ENCODE measurements at regions not wholly inside any gene's neighbourhood (a gene's known extent, or its start where the extent isn't known, plus 50 kb on each side); places are given as distances from the start of the nearest gene placed in this dataset.

- no peak for DNase-seq (ENCODE audit: extremely low spot score)
- POLR2A ChIA-PET: no interaction called here
- CTCF ChIA-PET: interaction anchor here (1.2 kb wide), 1 partner anchor 10 kb away, joined by 3 read pairs; no protein-coding TSS in a partner anchor
- no peak for TF ChIP-seq CTCF (IDR thresholded peaks at IDR 0.05; ENCODE audit: control extremely low read depth, extremely low read depth, low read depth, missing control alignments)
Observed at GRCh38 chr2:103734911-103735310, 973.1 kb downstream of the TMEM182 start.

GRCh38 chr2:103738108-103738507 is 976.3 kb downstream of the TMEM182 start:
- POLR2A ChIA-PET: no interaction called here
- no peak for DNase-seq (ENCODE audit: extremely low spot score)
- no peak for TF ChIP-seq CTCF (IDR thresholded peaks at IDR 0.05; ENCODE audit: control extremely low read depth, extremely low read depth, low read depth, missing control alignments)
- CTCF ChIA-PET: no interaction called here

GRCh38 chr2:103738606-103739005 is 976.8 kb downstream of the TMEM182 start:
- DNase-seq (ENCODE audit: extremely low spot score): no peak
- no peak for TF ChIP-seq CTCF (IDR thresholded peaks at IDR 0.05; ENCODE audit: control extremely low read depth, extremely low read depth, low read depth, missing control alignments)
- POLR2A ChIA-PET: no interaction called here
- CTCF ChIA-PET: no interaction called here

- no peak for TF ChIP-seq CTCF (IDR thresholded peaks at IDR 0.05; ENCODE audit: control extremely low read depth, extremely low read depth, low read depth, missing control alignments)
- CTCF ChIA-PET: no interaction called here
- POLR2A ChIA-PET: no interaction called here
- no peak for DNase-seq (ENCODE audit: extremely low spot score)
Observed at GRCh38 chr2:103739186-103739585, 977.4 kb downstream of the TMEM182 start.

- ChIA-PET POLR2A (no interaction called here), CTCF (no interaction called here)
- TF ChIP-seq CTCF (IDR thresholded peaks at IDR 0.05; ENCODE audit: control extremely low read depth, extremely low read depth, low read depth, missing control alignments): no peak
- DNase-seq (ENCODE audit: extremely low spot score): no peak
Observed at GRCh38 chr2:103739921-103740320, 978.1 kb downstream of the TMEM182 start.

- no peak for TF ChIP-seq CTCF (IDR thresholded peaks at IDR 0.05; ENCODE audit: control extremely low read depth, extremely low read depth, low read depth, missing control alignments)
- POLR2A ChIA-PET: no interaction called here
- DNase-seq (ENCODE audit: extremely low spot score): no peak
- CTCF ChIA-PET: no interaction called here
Observed at GRCh38 chr2:103740631-103741030, 978.8 kb downstream of the TMEM182 start.

GRCh38 chr2:103743195-103743594 is 981.4 kb downstream of the TMEM182 start:
- ChIA-PET CTCF (interaction anchor here (1.1 kb wide), 1 partner anchor 10 kb away, joined by 3 read pairs; no protein-coding TSS in a partner anchor), POLR2A (no interaction called here)
- no peak for DNase-seq (ENCODE audit: extremely low spot score)
- TF ChIP-seq CTCF (IDR thresholded peaks at IDR 0.05; ENCODE audit: control extremely low read depth, extremely low read depth, low read depth, missing control alignments): no peak
